ENCODE measurements at regions not wholly inside any gene's neighbourhood (a gene's known extent, or its start where the extent isn't known, plus 50 kb on each side); places are given as distances from the start of the nearest gene placed in this dataset.

DNA sequence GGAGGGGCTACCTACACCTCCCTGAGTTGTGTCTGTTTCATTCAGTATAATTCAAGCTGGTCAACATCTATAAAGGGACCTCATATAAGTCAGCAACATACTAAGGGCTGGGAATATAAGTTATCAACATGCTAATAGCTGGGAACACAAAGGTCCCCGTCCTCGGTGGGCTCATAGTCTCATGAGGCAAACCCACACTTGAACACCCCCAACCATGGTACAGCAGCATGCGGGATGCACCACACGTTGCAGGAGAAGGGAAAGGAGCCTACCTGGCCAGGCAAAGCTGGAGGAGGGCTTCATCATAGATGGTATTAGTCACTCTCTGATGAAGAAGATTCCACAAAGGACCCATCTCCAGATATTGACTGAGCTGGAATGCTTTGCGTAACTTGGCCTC lies 561.8 kb upstream of the B3GAT1 start:
- TF ChIP-seq, protein P1, sequence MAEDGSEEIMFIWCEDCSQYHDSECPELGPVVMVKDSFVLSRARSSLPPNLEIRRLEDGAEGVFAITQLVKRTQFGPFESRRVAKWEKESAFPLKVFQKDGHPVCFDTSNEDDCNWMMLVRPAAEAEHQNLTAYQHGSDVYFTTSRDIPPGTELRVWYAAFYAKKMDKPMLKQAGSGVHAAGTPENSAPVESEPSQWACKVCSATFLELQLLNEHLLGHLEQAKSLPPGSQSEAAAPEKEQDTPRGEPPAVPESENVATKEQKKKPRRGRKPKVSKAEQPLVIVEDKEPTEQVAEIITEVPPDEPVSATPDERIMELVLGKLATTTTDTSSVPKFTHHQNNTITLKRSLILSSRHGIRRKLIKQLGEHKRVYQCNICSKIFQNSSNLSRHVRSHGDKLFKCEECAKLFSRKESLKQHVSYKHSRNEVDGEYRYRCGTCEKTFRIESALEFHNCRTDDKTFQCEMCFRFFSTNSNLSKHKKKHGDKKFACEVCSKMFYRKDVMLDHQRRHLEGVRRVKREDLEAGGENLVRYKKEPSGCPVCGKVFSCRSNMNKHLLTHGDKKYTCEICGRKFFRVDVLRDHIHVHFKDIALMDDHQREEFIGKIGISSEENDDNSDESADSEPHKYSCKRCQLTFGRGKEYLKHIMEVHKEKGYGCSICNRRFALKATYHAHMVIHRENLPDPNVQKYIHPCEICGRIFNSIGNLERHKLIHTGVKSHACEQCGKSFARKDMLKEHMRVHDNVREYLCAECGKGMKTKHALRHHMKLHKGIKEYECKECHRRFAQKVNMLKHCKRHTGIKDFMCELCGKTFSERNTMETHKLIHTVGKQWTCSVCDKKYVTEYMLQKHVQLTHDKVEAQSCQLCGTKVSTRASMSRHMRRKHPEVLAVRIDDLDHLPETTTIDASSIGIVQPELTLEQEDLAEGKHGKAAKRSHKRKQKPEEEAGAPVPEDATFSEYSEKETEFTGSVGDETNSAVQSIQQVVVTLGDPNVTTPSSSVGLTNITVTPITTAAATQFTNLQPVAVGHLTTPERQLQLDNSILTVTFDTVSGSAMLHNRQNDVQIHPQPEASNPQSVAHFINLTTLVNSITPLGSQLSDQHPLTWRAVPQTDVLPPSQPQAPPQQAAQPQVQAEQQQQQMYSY (CRISPR knock-in tag; IDR thresholded peaks at IDR 0.05): no peak
- no peak for TF ChIP-seq ZNF121 (CRISPR knock-in tag; IDR thresholded peaks at IDR 0.05)
- TF ChIP-seq ZNF138 (CRISPR knock-in tag; conservative IDR thresholded peaks at IDR 0.05): no peak
- no peak for TF ChIP-seq SMAD4 (CRISPR knock-in tag; IDR thresholded peaks at IDR 0.05)
- TF ChIP-seq, protein P2, sequence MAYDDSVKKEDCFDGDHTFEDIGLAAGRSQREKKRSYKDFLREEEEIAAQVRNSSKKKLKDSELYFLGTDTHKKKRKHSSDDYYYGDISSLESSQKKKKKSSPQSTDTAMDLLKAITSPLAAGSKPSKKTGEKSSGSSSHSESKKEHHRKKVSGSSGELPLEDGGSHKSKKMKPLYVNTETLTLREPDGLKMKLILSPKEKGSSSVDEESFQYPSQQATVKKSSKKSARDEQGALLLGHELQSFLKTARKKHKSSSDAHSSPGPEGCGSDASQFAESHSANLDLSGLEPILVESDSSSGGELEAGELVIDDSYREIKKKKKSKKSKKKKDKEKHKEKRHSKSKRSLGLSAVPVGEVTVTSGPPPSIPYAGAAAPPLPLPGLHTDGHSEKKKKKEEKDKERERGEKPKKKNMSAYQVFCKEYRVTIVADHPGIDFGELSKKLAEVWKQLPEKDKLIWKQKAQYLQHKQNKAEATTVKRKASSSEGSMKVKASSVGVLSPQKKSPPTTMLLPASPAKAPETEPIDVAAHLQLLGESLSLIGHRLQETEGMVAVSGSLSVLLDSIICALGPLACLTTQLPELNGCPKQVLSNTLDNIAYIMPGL (CRISPR knock-in tag; IDR thresholded peaks at IDR 0.05): no peak
- TF ChIP-seq, protein P3, sequence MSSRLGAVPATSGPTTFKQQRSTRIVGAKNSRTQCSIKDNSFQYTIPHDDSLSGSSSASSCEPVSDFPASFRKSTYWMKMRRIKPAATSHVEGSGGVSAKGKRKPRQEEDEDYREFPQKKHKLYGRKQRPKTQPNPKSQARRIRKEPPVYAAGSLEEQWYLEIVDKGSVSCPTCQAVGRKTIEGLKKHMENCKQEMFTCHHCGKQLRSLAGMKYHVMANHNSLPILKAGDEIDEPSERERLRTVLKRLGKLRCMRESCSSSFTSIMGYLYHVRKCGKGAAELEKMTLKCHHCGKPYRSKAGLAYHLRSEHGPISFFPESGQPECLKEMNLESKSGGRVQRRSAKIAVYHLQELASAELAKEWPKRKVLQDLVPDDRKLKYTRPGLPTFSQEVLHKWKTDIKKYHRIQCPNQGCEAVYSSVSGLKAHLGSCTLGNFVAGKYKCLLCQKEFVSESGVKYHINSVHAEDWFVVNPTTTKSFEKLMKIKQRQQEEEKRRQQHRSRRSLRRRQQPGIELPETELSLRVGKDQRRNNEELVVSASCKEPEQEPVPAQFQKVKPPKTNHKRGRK (CRISPR knock-in tag; IDR thresholded peaks at IDR 0.05; ENCODE audit: borderline replicate concordance): no peak
- no peak for TF ChIP-seq TEAD4 (CRISPR knock-in tag; IDR thresholded peaks at IDR 0.05)
- TF ChIP-seq, protein P4, sequence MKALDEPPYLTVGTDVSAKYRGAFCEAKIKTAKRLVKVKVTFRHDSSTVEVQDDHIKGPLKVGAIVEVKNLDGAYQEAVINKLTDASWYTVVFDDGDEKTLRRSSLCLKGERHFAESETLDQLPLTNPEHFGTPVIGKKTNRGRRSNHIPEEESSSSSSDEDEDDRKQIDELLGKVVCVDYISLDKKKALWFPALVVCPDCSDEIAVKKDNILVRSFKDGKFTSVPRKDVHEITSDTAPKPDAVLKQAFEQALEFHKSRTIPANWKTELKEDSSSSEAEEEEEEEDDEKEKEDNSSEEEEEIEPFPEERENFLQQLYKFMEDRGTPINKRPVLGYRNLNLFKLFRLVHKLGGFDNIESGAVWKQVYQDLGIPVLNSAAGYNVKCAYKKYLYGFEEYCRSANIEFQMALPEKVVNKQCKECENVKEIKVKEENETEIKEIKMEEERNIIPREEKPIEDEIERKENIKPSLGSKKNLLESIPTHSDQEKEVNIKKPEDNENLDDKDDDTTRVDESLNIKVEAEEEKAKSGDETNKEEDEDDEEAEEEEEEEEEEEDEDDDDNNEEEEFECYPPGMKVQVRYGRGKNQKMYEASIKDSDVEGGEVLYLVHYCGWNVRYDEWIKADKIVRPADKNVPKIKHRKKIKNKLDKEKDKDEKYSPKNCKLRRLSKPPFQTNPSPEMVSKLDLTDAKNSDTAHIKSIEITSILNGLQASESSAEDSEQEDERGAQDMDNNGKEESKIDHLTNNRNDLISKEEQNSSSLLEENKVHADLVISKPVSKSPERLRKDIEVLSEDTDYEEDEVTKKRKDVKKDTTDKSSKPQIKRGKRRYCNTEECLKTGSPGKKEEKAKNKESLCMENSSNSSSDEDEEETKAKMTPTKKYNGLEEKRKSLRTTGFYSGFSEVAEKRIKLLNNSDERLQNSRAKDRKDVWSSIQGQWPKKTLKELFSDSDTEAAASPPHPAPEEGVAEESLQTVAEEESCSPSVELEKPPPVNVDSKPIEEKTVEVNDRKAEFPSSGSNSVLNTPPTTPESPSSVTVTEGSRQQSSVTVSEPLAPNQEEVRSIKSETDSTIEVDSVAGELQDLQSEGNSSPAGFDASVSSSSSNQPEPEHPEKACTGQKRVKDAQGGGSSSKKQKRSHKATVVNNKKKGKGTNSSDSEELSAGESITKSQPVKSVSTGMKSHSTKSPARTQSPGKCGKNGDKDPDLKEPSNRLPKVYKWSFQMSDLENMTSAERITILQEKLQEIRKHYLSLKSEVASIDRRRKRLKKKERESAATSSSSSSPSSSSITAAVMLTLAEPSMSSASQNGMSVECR (CRISPR knock-in tag; IDR thresholded peaks at IDR 0.05; ENCODE audit: borderline replicate concordance): no peak
- TF ChIP-seq HMGA2 (CRISPR knock-in tag; IDR thresholded peaks at IDR 0.05): no peak
- TF ChIP-seq, protein P5, sequence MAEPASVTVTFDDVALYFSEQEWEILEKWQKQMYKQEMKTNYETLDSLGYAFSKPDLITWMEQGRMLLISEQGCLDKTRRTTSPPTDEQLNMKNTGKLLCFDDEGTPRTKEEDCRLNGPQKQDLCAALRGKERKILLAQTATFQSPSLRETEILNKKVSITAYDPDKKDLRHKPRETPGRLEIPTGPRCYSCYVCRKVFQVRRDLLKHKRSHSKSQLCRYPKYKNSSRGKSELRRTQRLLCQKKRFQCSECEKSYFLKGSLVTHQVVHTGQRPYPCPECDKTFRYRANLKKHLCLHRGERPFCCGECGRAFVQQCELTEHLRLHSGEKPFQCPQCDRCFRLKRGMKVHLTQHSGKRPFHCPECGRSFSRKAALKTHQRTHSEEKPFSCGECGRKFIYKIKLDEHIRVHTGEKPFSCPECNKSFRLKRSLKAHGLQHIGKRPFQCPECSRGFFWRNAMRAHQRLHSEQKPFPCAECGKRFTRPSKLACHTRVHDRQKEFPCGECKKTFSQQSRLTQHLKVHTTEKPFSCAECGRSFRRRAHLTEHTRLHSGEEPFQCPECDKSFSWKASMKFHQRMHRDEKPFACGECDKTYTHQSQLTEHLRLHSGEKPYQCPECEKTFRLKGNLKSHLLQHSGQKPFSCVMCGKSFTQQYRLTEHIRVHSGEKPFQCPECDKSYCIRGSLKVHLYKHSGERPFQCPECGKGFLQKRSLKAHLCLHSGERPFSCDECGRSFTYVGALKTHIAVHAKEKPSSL (CRISPR knock-in tag; conservative IDR thresholded peaks at IDR 0.05): no peak
- no peak for TF ChIP-seq ELF4 (CRISPR knock-in tag; IDR thresholded peaks at IDR 0.05; ENCODE audit: low read depth)
- TF ChIP-seq GABPB1 (CRISPR knock-in tag; IDR thresholded peaks at IDR 0.05): no peak
- no peaks in the 10 kb centered on the region for H3K36me3 Mint-ChIP-seq
- no peak for DNase-seq (ENCODE audit: low spot score)
- CTCF ChIA-PET: no interaction called here
- H3K4me1 Mint-ChIP-seq: peaks cover 9% of the 10 kb centered on the region
- no peak overlapping the region for H3K27ac Mint-ChIP-seq
- ATAC-seq: no peak
- POLR2A ChIA-PET: no interaction called here
- H3K9me3 Mint-ChIP-seq: peaks cover 4% of the 10 kb centered on the region; the same call in 1 of the 2 replicates
- H3K27me3 Mint-ChIP-seq (ENCODE audit: low read depth): peaks cover 9% of the 10 kb centered on the region; the same call in 1 of the 2 replicates
- H3K4me3 Mint-ChIP-seq: no peak overlapping the region

Data from WTC11 (cell line).